ENCODE measurements at regions not wholly inside any gene's neighbourhood (a gene's known extent, or its start where the extent isn't known, plus 50 kb on each side); places are given as distances from the start of the nearest gene placed in this dataset.

- Histone ChIP-seq H3K36me3 (replicated peaks; ENCODE audit: insufficient read depth, low read length) (no peaks in the 10 kb centered on the region), H3K4me2 (ENCODE audit: low read depth, low read length) (no peak overlapping the region), H4K20me1 (ENCODE audit: insufficient read depth, low read length) (no peaks in the 10 kb centered on the region), H3K9me3 (replicated peaks; ENCODE audit: insufficient read depth, low read length) (no peaks in the 10 kb centered on the region), H3K4me1 (ENCODE audit: low read length) (no peaks in the 10 kb centered on the region), H3K4me3 (ENCODE audit: low read length) (no peak overlapping the region), H3K9me2 (replicated peaks; ENCODE audit: insufficient read depth, low read length) (no peaks in the 10 kb centered on the region), H3K9ac (ENCODE audit: low read length) (no peak overlapping the region), H3K79me2 (ENCODE audit: low read length) (no peaks in the 10 kb centered on the region), H2AFZ (ENCODE audit: low read length) (no peak overlapping the region), H3F3A (ENCODE audit: insufficient read depth, low read length) (no peaks in the 10 kb centered on the region), H3K27ac (ENCODE audit: low read length) (no peak overlapping the region), H3K27me3 (replicated peaks; ENCODE audit: insufficient read depth, low read length) (no peaks in the 10 kb centered on the region)
- DNase-seq, result no peak
- no peak for TF ChIP-seq EZH2phosphoT487 (IDR thresholded peaks at IDR 0.05; ENCODE audit: low read length)
- TF ChIP-seq CTCF (IDR thresholded peaks at IDR 0.05; ENCODE audit: low read length), result no peak
- no peak for TF ChIP-seq EZH2 (optimal IDR thresholded peaks at IDR 0.05; ENCODE audit: low read depth, low read length)
Measured at GRCh38 chr15:79171320-79172031, 80.9 kb upstream of the RASGRF1 start.

GRCh38 chr15:79170256-79170664 lies 79.7 kb upstream of the RASGRF1 start:
- Histone ChIP-seq H3K27me3 (replicated peaks; ENCODE audit: insufficient read depth, low read length) (no peaks in the 10 kb centered on the region), H4K20me1 (ENCODE audit: insufficient read depth, low read length) (no peaks in the 10 kb centered on the region), H3K27ac (ENCODE audit: low read length) (no peak overlapping the region), H3K9me2 (replicated peaks; ENCODE audit: insufficient read depth, low read length) (no peaks in the 10 kb centered on the region), H3K9ac (ENCODE audit: low read length) (no peak overlapping the region), H3K4me2 (ENCODE audit: low read depth, low read length) (no peak overlapping the region), H3K79me2 (ENCODE audit: low read length) (no peaks in the 10 kb centered on the region), H2AFZ (ENCODE audit: low read length) (no peak overlapping the region), H3K4me3 (ENCODE audit: low read length) (no peak overlapping the region), H3K4me1 (ENCODE audit: low read length) (no peaks in the 10 kb centered on the region), H3K9me3 (replicated peaks; ENCODE audit: insufficient read depth, low read length) (no peaks in the 10 kb centered on the region), H3K36me3 (replicated peaks; ENCODE audit: insufficient read depth, low read length) (no peaks in the 10 kb centered on the region), H3F3A (ENCODE audit: insufficient read depth, low read length) (no peaks in the 10 kb centered on the region)
- TF ChIP-seq EZH2phosphoT487 (IDR thresholded peaks at IDR 0.05; ENCODE audit: low read length) (no peak), EZH2 (optimal IDR thresholded peaks at IDR 0.05; ENCODE audit: low read depth, low read length) (no peak), CTCF (IDR thresholded peaks at IDR 0.05; ENCODE audit: low read length) (no peak)
- no peak for DNase-seq

- no peaks in the 10 kb centered on the region for H3K4me1 ChIP-seq (ENCODE audit: low read length)
- H3K27me3 ChIP-seq (replicated peaks; ENCODE audit: insufficient read depth, low read length), result no peaks in the 10 kb centered on the region
- H3K36me3 ChIP-seq (replicated peaks; ENCODE audit: insufficient read depth, low read length), result no peaks in the 10 kb centered on the region
- H4K20me1 ChIP-seq (ENCODE audit: insufficient read depth, low read length), result no peaks in the 10 kb centered on the region
- no peak overlapping the region for H3K4me3 ChIP-seq (ENCODE audit: low read length)
- no peaks in the 10 kb centered on the region for H3K9me3 ChIP-seq (replicated peaks; ENCODE audit: insufficient read depth, low read length)
- H3K79me2 ChIP-seq (ENCODE audit: low read length), result no peaks in the 10 kb centered on the region
- no peak overlapping the region for H3K9ac ChIP-seq (ENCODE audit: low read length)
- H3F3A ChIP-seq (ENCODE audit: insufficient read depth, low read length), result no peaks in the 10 kb centered on the region
- H3K4me2 ChIP-seq (ENCODE audit: low read depth, low read length), result no peak overlapping the region
- DNase-seq, result no peak
- H3K27ac ChIP-seq (ENCODE audit: low read length), result no peak overlapping the region
- H2AFZ ChIP-seq (ENCODE audit: low read length), result no peak overlapping the region
- no peak for TF ChIP-seq EZH2 (optimal IDR thresholded peaks at IDR 0.05; ENCODE audit: low read depth, low read length)
- no peak for TF ChIP-seq CTCF (IDR thresholded peaks at IDR 0.05; ENCODE audit: low read length)
- no peak for TF ChIP-seq EZH2phosphoT487 (IDR thresholded peaks at IDR 0.05; ENCODE audit: low read length)
- H3K9me2 ChIP-seq (replicated peaks; ENCODE audit: insufficient read depth, low read length), result no peaks in the 10 kb centered on the region
Measured at GRCh38 chr15:79169526-79170133, 79.0 kb upstream of the RASGRF1 start.

All from MM.1S (cell line).